Sigmoid colon (tissue), 6 donors: ENCODE measurements at regions not wholly inside any gene's neighbourhood (a gene's known extent, or its start where the extent isn't known, plus 50 kb on each side); places are given as distances from the start of the nearest gene placed in this dataset.
A peak's percentile ranks its signal among the peaks of the same experiment; 100 is the strongest.

Source experiments
- DNase-seq: peaks from one replicate; pipeline ENCODE4 v3.0.0-alpha.2; 2019
- H3K27ac ChIP-seq, 4 donors: fragments of 200-600 bp; sonication (generic); one replicate each; pipeline ENCODE4 v1.5.1; 2016 to 2019; ENCODE audit warnings: mild to moderate bottlenecking in 1 of 4
- H3K27me3 ChIP-seq, 3 donors: fragments of 200-600 bp; sonication (generic); one replicate each; pipeline ENCODE4 v1.5.1; 2019; ENCODE audit warnings: mild to moderate bottlenecking in 1 of 3
- H3K36me3 ChIP-seq, 4 donors: fragments of 200-600 bp; sonication (generic); one replicate each; pipeline ENCODE4 v1.5.1; 2016 to 2019
- H3K4me1 ChIP-seq, 4 donors: fragments of 200-600 bp; sonication (generic); one replicate each; pipeline ENCODE4 v1.5.1; 2017 to 2019
- H3K4me3 ChIP-seq, 4 donors: fragments of 200-600 bp; sonication (generic); one replicate each; pipeline ENCODE4 v1.5.1; 2017 to 2019; ENCODE audit warnings: mild to moderate bottlenecking in 2 of 4, moderate library complexity in 1 of 4
- H3K9me3 ChIP-seq, 4 donors: fragments of 200-600 bp in 3 of 4; sonication (generic) in 3 of 4; one replicate each; pipeline versions ENCODE4 v1.5.1 to v1.6.1; 2013 to 2019
- EP300 ChIP-seq, 4 donors: sonication (generic); formaldehyde crosslinking; IDR thresholded peaks; one replicate each; pipeline ENCODE4 v1.6.1; 2017; ENCODE audit warnings: antibody characterized with exemption in 4 of 4
- POLR2A ChIP-seq, 2 donors: fragments of 450-650 bp; IDR thresholded peaks; one replicate each; pipeline ENCODE4 v1.6.1; 2016; ENCODE audit warnings: antibody characterized with exemption in 2 of 2, mild to moderate bottlenecking in 2 of 2, moderate library complexity in 2 of 2
- POLR2AphosphoS5 ChIP-seq, 4 donors: sonication (generic); formaldehyde crosslinking; IDR thresholded peaks; one replicate each; pipeline ENCODE4 v1.6.1; 2017; ENCODE audit warnings: antibody characterized with exemption in 4 of 4
- WGBS, 2 donors: extraction: QIAGEN DNeasy Blood & Tissue Kit; methylation state at CpG; one replicate each; pipeline ENCODE4 v1.1.7; 2013; 5-methylcytosine and 5-hydroxymethylcytosine counted together
- intact Hi-C: fragments of 100-400 bp; cut with DNase I; formaldehyde crosslinking; loops from one replicate; pipeline ENCODE4 v1.15.1; 2023
- TF ChIP-seq, protein P1 (sequence below), 4 experiments: fragments of 450-650 bp in 3 of 4; fragments of 200-600 bp in 1 of 4; IDR thresholded peaks; one replicate each; pipeline ENCODE4 v1.5.1; 2016 to 2019; ENCODE audit warnings: antibody characterized with exemption in 4 of 4, mild to moderate bottlenecking in 3 of 4, moderate library complexity in 2 of 4
- donor health status: healthy with polysubstance abuse.
- donor health status: healthy.

DNA sequence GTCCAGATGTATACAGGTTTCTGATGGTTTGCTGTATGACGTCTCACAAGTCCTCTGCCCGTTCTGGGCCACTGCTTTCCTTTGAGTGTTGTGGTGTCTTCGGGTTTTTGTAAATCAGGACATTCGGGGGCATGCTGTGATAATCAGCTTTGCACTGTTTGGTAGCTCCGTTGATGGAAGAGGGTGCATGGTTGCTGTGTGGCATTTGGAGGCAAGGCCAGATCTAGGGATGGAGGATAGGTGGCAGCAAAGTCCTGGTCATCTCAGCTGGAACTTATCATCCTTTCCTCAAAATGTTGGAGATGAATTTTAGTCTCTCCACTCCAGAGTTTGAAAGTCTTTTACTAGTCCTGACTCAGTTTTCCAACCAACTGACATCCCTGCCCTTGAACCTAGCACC, 91.0 kb downstream of the SCP2D1 start:
- intact Hi-C loops = no loop called here
- DNase-seq = no peak
- TF ChIP-seq POLR2AphosphoS5 (IDR thresholded peaks at IDR 0.05) = no peak
- no peak for TF ChIP-seq POLR2A (IDR thresholded peaks at IDR 0.05)
- TF ChIP-seq, protein P1, sequence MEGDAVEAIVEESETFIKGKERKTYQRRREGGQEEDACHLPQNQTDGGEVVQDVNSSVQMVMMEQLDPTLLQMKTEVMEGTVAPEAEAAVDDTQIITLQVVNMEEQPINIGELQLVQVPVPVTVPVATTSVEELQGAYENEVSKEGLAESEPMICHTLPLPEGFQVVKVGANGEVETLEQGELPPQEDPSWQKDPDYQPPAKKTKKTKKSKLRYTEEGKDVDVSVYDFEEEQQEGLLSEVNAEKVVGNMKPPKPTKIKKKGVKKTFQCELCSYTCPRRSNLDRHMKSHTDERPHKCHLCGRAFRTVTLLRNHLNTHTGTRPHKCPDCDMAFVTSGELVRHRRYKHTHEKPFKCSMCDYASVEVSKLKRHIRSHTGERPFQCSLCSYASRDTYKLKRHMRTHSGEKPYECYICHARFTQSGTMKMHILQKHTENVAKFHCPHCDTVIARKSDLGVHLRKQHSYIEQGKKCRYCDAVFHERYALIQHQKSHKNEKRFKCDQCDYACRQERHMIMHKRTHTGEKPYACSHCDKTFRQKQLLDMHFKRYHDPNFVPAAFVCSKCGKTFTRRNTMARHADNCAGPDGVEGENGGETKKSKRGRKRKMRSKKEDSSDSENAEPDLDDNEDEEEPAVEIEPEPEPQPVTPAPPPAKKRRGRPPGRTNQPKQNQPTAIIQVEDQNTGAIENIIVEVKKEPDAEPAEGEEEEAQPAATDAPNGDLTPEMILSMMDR (IDR thresholded peaks at IDR 0.05) = peak in 3 of 4 experiments; percentile 6 to 35 (median 19)
- no peak for TF ChIP-seq EP300 (IDR thresholded peaks at IDR 0.05)

DNA sequence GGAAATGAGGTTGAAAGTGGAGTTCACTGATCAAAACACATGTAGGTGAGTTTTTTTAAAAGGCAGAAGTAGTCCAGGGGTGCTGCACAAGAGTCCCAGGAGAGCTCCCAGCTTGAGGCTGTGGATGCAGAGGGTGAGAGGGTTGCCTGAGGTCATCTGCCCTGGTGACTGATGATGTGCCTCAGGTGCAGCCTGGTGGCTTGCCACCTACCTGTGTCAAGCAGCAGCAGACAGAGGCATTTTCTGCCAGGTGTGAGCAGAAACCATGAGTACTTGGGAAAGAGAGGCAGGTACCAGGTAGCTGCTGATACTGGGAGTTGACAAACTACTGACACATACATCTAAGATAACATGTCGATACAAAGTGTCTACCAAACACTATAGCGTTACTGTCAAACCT, 92.5 kb downstream of the SCP2D1 start:
- 73 to 96% methylated on average over 2 of the region's 2 CpGs for WGBS, 2 donors
- DNase-seq = no peak
- Histone ChIP-seq H3K4me1 (peaks cover 0 to 9% (median 0%) of the 10 kb centered on the region in 4 donors), H3K36me3 (no peaks in the 10 kb centered on the region), H3K9me3 (no peaks in the 10 kb centered on the region), H3K27me3 (no peaks in the 10 kb centered on the region), H3K27ac (no peak overlapping the region), H3K4me3 (no peak overlapping the region)
- TF ChIP-seq, protein P1 (IDR thresholded peaks at IDR 0.05) = no peak
- TF ChIP-seq EP300 (IDR thresholded peaks at IDR 0.05) (no peak), POLR2AphosphoS5 (IDR thresholded peaks at IDR 0.05) (no peak), POLR2A (IDR thresholded peaks at IDR 0.05) (no peak)
- intact Hi-C loops = no loop called here

More for the DNA sequence above, 91.0 kb downstream of the SCP2D1 start:
- WGBS, 2 donors = 54 to 67% methylated on average over 5 of the region's 5 CpGs
- H3K9me3 ChIP-seq = no peaks in the 10 kb centered on the region
- H3K36me3 ChIP-seq = no peaks in the 10 kb centered on the region
- H3K4me3 ChIP-seq = no peak overlapping the region
- H3K27ac ChIP-seq = no peak overlapping the region
- H3K4me1 ChIP-seq = peaks cover 0 to 9% (median 0%) of the 10 kb centered on the region in 4 donors
- no peaks in the 10 kb centered on the region for H3K27me3 ChIP-seq

DNA sequence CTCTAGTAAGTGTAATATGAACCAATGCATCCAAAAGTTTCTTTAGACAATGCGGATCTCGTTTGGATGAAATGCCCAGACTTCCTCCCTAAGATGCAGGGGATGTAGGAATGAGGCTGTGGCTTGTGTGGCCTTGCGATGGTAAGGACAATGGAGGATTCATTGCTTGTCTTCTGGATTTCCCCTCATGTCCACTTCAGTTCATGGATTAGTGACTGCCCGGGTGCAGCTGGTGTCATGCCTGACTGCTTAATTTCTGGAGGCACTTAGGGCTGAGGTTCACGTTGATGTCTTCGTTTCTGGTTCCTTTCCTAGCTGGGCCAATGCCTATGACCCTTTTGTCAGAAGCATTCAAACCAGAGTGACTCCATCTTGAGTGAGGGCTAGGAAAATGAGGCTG, 93.8 kb downstream of the SCP2D1 start:
- Histone ChIP-seq H3K27ac (no peak overlapping the region), H3K9me3 (no peaks in the 10 kb centered on the region), H3K27me3 (no peaks in the 10 kb centered on the region), H3K4me1 (peaks cover 0 to 9% (median 0%) of the 10 kb centered on the region in 4 donors), H3K4me3 (no peak overlapping the region), H3K36me3 (no peaks in the 10 kb centered on the region)
- DNase-seq = no peak
- TF ChIP-seq POLR2A (IDR thresholded peaks at IDR 0.05) = no peak
- TF ChIP-seq EP300 (IDR thresholded peaks at IDR 0.05) = no peak
- no peak for TF ChIP-seq POLR2AphosphoS5 (IDR thresholded peaks at IDR 0.05)
- TF ChIP-seq, protein P1 (IDR thresholded peaks at IDR 0.05) = no peak
- intact Hi-C loops = no loop called here
- WGBS, 2 donors = 81 to 85% methylated on average over 6 of the region's 6 CpGs

DNA sequence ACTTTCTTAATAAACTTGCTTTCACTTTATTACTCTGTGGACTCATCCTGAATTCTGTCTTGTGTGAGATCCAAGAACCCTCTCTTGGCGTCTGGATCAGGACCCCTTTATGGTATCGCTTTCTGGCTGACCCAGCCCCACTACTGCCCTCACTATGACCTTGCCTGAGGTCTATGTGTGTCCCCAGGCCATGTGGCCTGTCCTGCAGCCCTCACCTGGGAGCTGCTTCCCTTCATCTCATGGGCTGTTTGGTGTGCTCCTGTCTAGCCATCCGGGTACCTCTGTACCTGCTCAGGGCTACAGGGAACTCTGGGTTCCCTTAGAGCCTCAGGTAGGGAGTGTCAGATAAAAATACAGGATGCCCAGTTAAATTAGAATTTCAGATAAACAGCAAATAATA, 94.5 kb downstream of the SCP2D1 start:
- 75 to 77% methylated on average over 3 of the region's 3 CpGs for WGBS, 2 donors
- Histone ChIP-seq H3K36me3 (no peaks in the 10 kb centered on the region), H3K27me3 (no peaks in the 10 kb centered on the region), H3K9me3 (no peaks in the 10 kb centered on the region), H3K4me1 (peaks cover 0 to 9% (median 0%) of the 10 kb centered on the region in 4 donors), H3K27ac (no peak overlapping the region), H3K4me3 (no peak overlapping the region)
- no peak for DNase-seq
- TF ChIP-seq EP300 (IDR thresholded peaks at IDR 0.05) = no peak
- TF ChIP-seq POLR2A (IDR thresholded peaks at IDR 0.05) = no peak
- no peak for TF ChIP-seq POLR2AphosphoS5 (IDR thresholded peaks at IDR 0.05)
- TF ChIP-seq, protein P1 (IDR thresholded peaks at IDR 0.05) = no peak
- intact Hi-C loops = no loop called here

DNA sequence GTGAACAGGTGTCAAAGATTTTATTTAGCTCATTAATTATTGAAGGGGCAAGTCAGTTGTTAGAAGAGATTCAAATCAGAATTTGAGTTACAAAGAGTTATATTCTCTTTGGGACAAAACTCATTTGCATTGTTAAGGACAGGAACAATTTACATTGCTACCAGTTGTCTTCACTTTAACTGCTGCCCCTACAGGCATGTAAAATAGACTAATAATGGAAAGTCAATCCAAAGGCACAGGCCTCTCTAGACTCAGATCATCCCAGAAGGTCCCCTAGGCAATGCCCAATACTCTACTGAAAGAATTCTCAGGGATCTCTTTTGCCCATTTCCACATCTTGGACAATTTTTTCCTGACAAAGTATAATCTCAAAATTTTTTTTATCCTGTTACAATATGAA, 95.7 kb downstream of the SCP2D1 start:
- intact Hi-C loops = no loop called here

More for the DNA sequence above, 95.7 kb downstream of the SCP2D1 start:
- Histone ChIP-seq H3K9me3 (no peaks in the 10 kb centered on the region), H3K4me3 (no peak overlapping the region), H3K27me3 (no peaks in the 10 kb centered on the region), H3K4me1 (peaks cover 0 to 9% (median 0%) of the 10 kb centered on the region in 4 donors), H3K27ac (no peak overlapping the region), H3K36me3 (no peaks in the 10 kb centered on the region)
- no peak for DNase-seq
- TF ChIP-seq POLR2A (IDR thresholded peaks at IDR 0.05) (no peak), POLR2AphosphoS5 (IDR thresholded peaks at IDR 0.05) (no peak), EP300 (IDR thresholded peaks at IDR 0.05) (no peak)
- TF ChIP-seq, protein P1 (IDR thresholded peaks at IDR 0.05) = no peak
